A673 (cell line): ENCODE measurements at regions not wholly inside any gene's neighbourhood (a gene's known extent, or its start where the extent isn't known, plus 50 kb on each side); places are given as distances from the start of the nearest gene placed in this dataset.

Source experiments
- BruUV-seq: library from RNA; stranded (reverse); fragments of 400-500 nt; replicated peaks from 2 replicates; lab custom pipeline; 2021; lab: Mats Ljungman, UMichigan
- CTCF ChIA-PET: fragments of 300-600 bp; sonication (Branson Sonifier 250); formaldehyde crosslinking; loops from one replicate; lab custom pipeline; 2022; ENCODE audit warnings: antibody characterized with exemption; lab: Charles Lee
- POLR2A ChIA-PET: fragments of 300-600 bp; sonication (Branson Sonifier 250); formaldehyde crosslinking; loops from one replicate; lab custom pipeline; 2022; ENCODE audit warnings: antibody characterized with exemption; ENCODE audit not compliant: low non-redundant PET; lab: Charles Lee
- DNase-seq: peaks from one replicate; pipeline ENCODE4 v3.0.0-alpha.2; 2015; ENCODE audit warnings: low spot score
- H3K27ac ChIP-seq: fragments of 200-600 bp; sonication (generic); 2 replicates; pipeline ENCODE4 v1.5.1; 2016; ENCODE audit warnings: mixed run types, low read depth, mild to moderate bottlenecking, mixed read lengths, antibody characterized with exemption, low read length; ENCODE audit not compliant: poor library complexity, severe bottlenecking
- H3K27me3 ChIP-seq: fragments of 200-600 bp; sonication (generic); replicated peaks from 2 replicates; pipeline ENCODE4 v1.6.1; 2017; ENCODE audit warnings: mixed run types, low read depth, mild to moderate bottlenecking, mixed read lengths, antibody characterized with exemption, low read length; ENCODE audit not compliant: insufficient read depth, poor library complexity
- H3K36me3 ChIP-seq: fragments of 200-600 bp; sonication (generic); 2 replicates; pipeline ENCODE4 v1.6.1; 2016; ENCODE audit warnings: mixed run types, mild to moderate bottlenecking, mixed read lengths, antibody characterized with exemption, low read length; ENCODE audit not compliant: insufficient read depth, poor library complexity, severe bottlenecking
- H3K4me1 ChIP-seq: fragments of 200-600 bp; sonication (generic); 2 replicates; pipeline ENCODE4 v1.6.1; 2017; ENCODE audit warnings: mixed run types, mild to moderate bottlenecking, mixed read lengths, antibody characterized with exemption, low read length; ENCODE audit not compliant: insufficient read depth, poor library complexity, severe bottlenecking
- H3K4me3 ChIP-seq: fragments of 200-600 bp; sonication (generic); 2 replicates; pipeline ENCODE4 v1.5.1; 2016; ENCODE audit warnings: low read depth, mixed run types, mild to moderate bottlenecking, mixed read lengths, low read length; ENCODE audit not compliant: poor library complexity, severe bottlenecking
- H3K9me3 ChIP-seq: fragments of 200-600 bp; sonication (generic); 2 replicates; pipeline ENCODE4 v1.6.1; 2016; ENCODE audit warnings: mixed run types, low read depth, mild to moderate bottlenecking, mixed read lengths, antibody characterized with exemption, low read length; ENCODE audit not compliant: poor library complexity, severe bottlenecking
- CTCF ChIP-seq: fragments of 300-800, 200-600 bp; sonication (generic); conservative IDR thresholded peaks from 2 replicates; pipeline ENCODE4 v1.5.1; 2017; ENCODE audit warnings: low read depth, mild to moderate bottlenecking, antibody characterized with exemption, low read length, moderate library complexity, mixed read lengths
- EZH2 ChIP-seq: fragments of 200-600 bp; sonication (generic); IDR thresholded peaks from 2 replicates; pipeline ENCODE4 v1.6.1; 2017; ENCODE audit warnings: borderline replicate concordance, low read depth, mild to moderate bottlenecking, mixed read lengths, antibody characterized with exemption, low read length; ENCODE audit not compliant: poor library complexity, severe bottlenecking
- intact Hi-C: fragments of 100-400 bp; cut with micrococcal nuclease; formaldehyde crosslinking; loops from one replicate; pipeline ENCODE4 v1.10.0; 2022; ENCODE audit not compliant: unreplicated experiment

- no peak for TF ChIP-seq CTCF
- no peak for TF ChIP-seq EZH2
- H3K4me3 ChIP-seq = no peak overlapping the region
- no peak for DNase-seq
- CTCF ChIA-PET = no interaction called here
- intact Hi-C loops = no loop called here
- H3K27me3 ChIP-seq = no peaks in the 10 kb centered on the region
- no TSS peak for BruUV-seq
- no peaks in the 10 kb centered on the region for H3K4me1 ChIP-seq
- H3K36me3 ChIP-seq = no peaks in the 10 kb centered on the region
- no peaks in the 10 kb centered on the region for H3K9me3 ChIP-seq
- POLR2A ChIA-PET = no interaction called here
- H3K27ac ChIP-seq = no peak overlapping the region
Measured at GRCh38 chr9:20082406-20082805, 293.6 kb upstream of the SLC24A2 start.

GRCh38 chr9:20078246-20078645 is 289.4 kb upstream of the SLC24A2 start:
- no peaks in the 10 kb centered on the region for H3K9me3 ChIP-seq
- ChIA-PET POLR2A (no interaction called here), CTCF (no interaction called here)
- TF ChIP-seq EZH2 (no peak), CTCF (no peak)
- no peaks in the 10 kb centered on the region for H3K27me3 ChIP-seq
- BruUV-seq = no TSS peak
- no peak overlapping the region for H3K27ac ChIP-seq
- peaks cover 10% of the 10 kb centered on the region for H3K4me1 ChIP-seq
- intact Hi-C loops = no loop called here
- DNase-seq = no peak
- H3K36me3 ChIP-seq = no peaks in the 10 kb centered on the region
- H3K4me3 ChIP-seq = no peak overlapping the region

GRCh38 chr9:20074291-20074690 is 285.5 kb upstream of the SLC24A2 start:
- POLR2A ChIA-PET = interaction anchor here (0.6 kb wide), 4 partner anchors 147 to 641 kb away, joined by 3 to 8 read pairs (median 6); no protein-coding TSS in a partner anchor

More at GRCh38 chr9:20074291-20074690, 285.5 kb upstream of the SLC24A2 start:
- H3K4me3 ChIP-seq = no peak overlapping the region
- CTCF ChIA-PET = interaction anchor here (0.6 kb wide), 1 partner anchor 641 kb away, joined by 5 read pairs; no protein-coding TSS in a partner anchor
- intact Hi-C loops = no loop called here
- no peaks in the 10 kb centered on the region for H3K9me3 ChIP-seq
- TF ChIP-seq CTCF (no peak), EZH2 (no peak)
- no peaks in the 10 kb centered on the region for H3K36me3 ChIP-seq
- peak; percentile 77 for DNase-seq
- BruUV-seq = no TSS peak
- no peaks in the 10 kb centered on the region for H3K27me3 ChIP-seq
- H3K27ac ChIP-seq = peak overlapping the region; percentile 74
- H3K4me1 ChIP-seq = peaks cover 11% of the 10 kb centered on the region
